Ureter (tissue), 1 donor: ENCODE measurements at regions not wholly inside any gene's neighbourhood (a gene's known extent, or its start where the extent isn't known, plus 50 kb on each side); places are given as distances from the start of the nearest gene placed in this dataset.

ENCODE experiments used
- DNase-seq: peaks from one replicate; pipeline ENCODE4 v3.0.0-alpha.2; 2020; ENCODE audit warnings: low spot score
- donor health status: DM: yes; HTN: yes; CAD: no.

- no peak for DNase-seq
These were observed 192.5 kb upstream of the ECI2 start for GRCh38 chr6:4327841-4328240.

- no peak for DNase-seq
These were observed 189.4 kb upstream of the ECI2 start for GRCh38 chr6:4324746-4325145.

DNA sequence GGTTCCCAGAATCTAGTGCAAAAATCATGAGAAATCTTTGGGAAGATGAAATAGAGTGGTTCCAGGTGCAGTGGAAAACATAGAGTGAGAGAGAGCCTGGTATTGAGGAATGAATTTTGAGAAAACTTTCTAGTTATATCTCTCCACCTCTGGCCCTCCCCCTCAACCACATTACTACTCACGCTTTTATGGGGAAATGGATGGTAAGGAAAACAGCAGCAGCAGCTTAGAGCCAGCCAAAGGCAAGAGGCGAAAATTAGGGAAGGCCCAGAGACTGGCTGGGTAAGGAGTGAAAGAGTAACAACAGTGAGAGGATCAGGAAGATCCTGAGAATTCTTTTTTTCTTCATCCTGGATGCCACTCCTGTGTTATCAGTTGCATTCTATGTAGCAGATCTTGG, 187.9 kb upstream of the ECI2 start:
- no peak for DNase-seq

GRCh38 chr6:4322846-4323309, 187.5 kb upstream of the ECI2 start:
- DNase-seq: no peak

DNA sequence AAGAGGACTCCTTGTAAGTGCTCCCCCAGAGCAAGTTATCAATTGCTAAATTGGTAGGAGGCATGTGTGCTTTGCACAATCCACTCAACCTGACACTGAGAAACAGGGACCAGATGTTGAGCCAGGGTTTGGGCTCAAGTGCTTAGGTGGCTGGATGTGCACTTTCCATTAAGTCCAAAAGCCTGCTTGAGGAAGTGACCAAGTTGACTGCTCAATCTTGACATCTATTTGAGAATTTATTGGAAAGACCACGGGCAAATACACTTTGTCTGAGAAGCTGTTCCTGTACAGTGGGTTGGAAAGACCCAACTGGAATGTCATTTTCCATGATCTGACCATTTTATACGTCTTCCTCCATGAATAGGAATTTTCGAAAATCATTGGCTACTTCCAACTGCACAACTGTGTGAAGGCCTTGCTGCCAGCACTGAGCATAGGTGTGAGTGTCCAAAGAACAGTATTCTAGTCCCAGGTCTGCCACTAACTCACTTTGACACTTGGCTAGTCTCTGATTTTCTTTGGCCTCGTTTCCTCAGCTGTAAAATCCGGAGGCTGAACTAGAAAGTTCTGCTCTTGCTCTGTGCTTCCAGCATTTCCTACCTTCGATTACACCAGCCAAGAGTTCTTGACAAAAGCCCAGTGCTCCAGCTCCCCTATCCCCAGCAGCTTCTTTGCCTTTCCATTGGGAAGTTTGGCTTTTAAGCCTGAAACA, 186.9 kb upstream of the ECI2 start:
- DNase-seq: no peak

DNA sequence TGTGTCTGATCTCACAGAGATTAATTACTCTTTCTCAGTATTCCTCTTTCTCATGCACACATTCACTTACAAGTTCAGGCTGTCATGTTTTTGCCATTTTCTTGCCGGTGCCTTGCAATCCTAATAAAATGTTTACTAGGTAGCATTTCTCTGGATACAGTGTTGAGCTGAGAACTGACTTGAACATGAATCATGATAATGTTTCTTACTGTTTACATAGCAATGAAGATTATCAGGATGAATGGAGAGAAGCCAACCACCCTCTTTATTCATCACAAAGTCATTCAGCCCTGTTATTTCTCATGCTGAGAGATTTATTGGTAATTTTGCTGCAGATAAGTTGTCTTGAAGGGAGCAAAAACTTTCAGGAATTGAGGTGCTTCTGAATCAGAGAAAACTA, 185.5 kb upstream of the ECI2 start:
- DNase-seq: no peak

- DNase-seq: no peak
These were observed 184.8 kb upstream of the ECI2 start for GRCh38 chr6:4319981-4320683.

DNA sequence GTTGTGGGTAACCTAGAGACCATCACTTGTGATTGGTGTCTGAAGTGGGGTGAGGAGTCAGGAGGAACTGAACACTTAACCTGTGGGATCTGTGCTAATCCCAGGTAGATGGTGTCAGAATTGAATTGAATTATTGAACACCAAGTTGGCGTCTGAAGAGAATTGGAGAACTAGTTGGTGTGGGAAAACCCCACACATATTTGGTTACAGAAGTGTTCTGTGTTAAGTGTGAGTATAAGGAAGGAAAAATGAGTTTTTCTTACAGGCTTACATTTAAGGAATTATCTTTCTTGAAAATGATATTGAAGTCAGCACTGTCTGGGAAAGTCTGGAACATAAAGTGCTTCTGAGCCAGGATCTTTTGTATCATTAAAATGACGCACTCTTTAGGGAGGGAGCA, 182.9 kb upstream of the ECI2 start:
- no peak for DNase-seq

- peak; percentile 67 for DNase-seq
These were observed 181.6 kb upstream of the ECI2 start for GRCh38 chr6:4316867-4317400.

DNA sequence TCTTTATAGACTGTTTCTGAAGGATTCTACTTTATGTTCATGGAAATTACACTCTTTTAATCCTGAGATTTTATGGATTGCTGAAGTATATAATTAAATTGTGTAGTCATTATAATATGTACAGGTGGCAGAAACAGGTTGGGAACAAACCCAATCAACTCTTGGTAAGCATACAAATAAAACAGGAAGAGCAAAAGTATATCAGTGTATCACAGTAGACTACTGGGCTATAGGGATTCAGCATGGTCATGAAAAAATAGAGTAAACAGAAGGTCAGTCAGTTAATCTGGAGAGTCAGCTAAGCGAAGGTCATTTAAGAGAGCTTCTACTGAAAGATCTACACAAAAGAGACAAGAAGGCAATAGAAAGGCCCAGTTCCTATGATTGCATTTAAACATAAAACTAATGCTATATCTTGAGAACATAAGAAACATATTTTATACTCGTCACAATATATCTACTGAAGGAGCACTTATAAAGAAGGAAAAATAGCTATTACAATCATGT, 178.9 kb upstream of the ECI2 start:
- DNase-seq: no peak

DNA sequence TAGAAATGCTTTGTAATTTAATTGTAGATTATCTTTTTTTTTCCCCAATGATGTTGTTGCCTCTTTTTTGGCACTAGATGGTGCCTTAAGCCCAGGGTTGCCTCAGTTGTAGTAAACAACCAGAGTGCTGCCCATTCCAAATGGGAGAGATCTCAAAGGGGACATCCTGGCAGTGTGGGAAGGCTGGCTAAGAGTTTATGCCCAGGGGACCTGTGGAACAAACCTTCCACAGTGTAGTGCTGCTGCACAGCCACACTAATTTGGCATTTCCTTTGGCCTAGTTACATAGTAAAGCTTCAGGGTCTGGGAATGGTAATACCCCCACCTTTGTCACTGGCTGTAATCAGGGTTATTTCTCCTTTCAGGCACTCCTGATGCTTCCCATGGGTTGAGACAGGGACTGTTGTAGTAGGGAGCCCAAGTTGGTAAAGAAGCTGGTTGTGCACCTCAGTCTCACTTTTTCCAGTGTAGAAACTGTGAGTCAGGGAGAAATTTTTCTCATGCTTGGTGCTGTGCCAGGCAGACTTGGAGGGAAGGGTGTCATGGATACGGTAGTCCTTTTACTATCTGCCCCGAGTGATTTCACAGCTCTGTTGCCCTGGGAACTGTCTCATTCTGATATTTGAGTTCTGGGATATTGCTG, 177.8 kb upstream of the ECI2 start:
- no peak for DNase-seq

DNA sequence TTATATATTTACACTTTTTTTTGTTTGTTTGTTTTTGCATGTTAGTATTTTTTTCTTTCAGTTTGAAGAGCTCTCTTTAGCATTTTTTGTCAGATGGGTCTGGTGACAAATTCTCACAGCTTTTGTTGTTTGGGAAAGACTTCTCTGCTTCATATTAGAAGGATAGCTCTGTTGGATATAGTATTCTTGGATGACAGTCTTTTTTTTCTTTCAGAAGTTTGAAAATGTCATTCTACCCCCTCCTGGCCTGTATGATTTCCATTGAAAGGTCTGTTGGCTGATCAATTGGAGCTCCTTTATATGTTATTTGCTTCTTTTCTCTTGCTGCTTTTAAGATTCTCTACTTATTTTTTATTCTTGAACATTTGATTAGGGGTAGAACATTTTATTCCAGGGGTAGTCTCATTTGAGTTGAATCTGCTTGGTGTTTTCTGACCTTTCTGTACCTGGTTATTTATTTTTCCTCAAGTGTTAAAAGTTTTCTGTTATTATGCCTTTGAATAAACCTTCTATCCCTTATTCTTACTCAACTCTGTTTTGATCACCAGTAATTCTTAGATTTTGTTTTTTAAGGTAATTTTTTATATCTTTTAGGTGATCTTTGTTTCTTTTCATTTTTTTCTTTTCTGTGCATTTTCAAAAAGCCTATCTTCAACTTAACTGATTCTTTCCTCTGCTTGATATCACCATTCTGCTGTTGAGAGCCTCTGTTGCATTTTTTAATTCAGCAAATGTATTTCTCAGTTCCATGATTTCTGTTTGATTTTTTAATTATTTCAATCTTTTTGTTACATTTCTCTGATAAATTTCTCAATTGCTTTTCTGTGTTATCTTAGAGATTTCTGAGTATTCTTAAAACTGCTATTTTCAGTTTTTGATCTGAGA, 176.8 kb upstream of the ECI2 start:
- DNase-seq: no peak

DNA sequence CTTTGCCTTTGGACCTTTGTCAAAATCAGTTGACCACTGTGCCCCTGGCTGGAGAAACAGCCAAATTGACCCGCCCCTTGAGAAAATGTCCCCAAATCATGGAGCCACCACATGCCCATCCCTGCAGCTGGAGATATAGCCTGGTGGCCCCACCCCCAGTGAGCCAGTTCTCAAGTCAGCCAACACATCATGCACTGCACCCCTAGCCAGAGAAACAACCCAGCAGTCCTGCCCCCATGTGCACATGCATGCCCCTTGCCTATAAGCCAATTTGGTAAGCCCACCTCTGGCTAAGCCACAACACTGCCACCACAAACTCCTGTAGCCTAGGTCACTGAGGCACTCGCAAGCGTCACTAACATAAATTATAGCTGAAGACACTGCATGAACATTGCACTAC, 174.2 kb upstream of the ECI2 start:
- no peak for DNase-seq

DNA sequence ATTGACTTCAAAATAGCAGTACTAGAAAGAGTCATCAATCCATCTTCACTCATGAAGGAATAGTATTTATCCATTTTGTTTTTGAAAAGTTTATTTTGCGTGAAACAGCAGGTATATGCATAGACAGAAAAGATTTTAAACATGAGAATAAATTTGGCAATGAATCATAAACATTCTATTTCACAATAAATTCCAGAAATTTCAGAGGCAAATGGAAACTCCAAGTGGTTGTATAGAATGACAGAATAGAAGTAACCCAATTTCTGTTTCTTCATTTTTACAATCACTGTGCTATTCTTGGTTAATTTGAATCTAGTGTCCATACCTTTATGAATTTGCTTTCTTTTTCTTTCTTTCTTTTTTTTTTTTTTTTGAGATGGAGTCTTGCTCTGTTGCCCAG, 173.0 kb upstream of the ECI2 start:
- no peak for DNase-seq

DNA sequence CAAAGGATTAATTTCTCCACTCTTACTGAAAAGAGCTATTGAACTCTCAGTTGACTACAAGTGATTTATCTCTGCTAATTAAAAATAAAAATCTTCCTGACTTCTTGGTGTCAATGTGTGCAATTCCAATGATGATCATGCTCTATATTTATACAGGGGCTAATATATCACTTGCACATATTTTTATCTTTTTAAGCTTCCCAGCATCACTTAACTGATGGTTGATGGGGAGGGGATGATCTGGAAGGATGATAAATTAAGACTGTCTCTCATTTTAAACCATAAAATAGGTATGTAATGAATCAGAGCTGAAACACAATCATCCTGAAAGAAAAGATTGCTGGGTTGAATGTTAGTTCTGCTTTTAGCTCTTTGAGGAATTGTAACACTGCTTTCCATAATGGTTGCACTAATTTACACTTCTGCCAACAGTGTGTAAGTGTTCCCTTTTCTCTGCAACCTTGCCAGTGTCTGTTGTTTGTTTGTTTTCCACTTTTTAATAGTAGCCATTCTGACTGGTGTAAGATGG, 169.6 kb upstream of the ECI2 start:
- DNase-seq: no peak

GRCh38 chr6:4303638-4304037, 168.3 kb upstream of the ECI2 start:
- no peak for DNase-seq

DNA sequence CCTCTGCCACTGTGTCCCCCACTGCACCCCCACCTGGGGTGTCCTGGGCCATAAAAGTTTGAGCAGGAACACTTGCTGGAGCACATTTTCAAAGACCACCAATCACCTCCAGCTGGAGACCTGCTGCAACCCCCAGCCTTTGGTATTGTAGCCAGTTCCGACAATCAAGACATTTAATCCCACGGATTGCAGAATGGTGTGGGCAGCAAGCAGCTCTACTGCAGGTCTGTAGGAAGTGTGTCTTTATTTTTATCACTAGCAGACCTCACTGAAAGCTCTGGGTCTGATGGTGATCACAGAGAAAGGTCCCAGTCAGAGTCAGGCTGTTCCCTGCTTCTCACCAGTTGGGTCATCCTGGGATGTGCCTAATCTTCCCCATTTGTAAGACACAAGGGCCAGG, 167.1 kb upstream of the ECI2 start:
- DNase-seq: no peak

GRCh38 chr6:4301871-4302270, 166.5 kb upstream of the ECI2 start:
- no peak for DNase-seq

GRCh38 chr6:4300917-4301316, 165.5 kb upstream of the ECI2 start:
- DNase-seq: no peak

DNA sequence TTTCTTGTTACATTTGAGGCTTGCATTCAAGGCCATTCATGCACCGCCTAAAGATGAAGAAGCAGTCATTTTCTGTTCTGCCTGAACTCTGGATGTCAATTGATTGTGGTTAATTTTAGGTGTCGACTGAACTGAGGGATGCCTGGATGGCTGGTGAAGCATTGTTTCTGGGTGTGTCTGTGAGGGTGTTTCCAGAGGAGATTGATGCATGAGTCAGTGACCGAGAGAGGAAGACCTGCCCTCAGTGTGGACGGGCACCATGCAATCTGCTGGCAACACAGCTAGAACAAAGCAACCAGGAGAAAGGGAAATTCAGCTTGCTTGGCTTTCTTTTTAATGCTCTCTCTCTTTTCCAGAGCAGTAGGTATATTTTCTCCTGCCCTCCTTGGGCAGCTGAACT, 164.1 kb upstream of the ECI2 start:
- DNase-seq: no peak

GRCh38 chr6:4297348-4297747, 162.0 kb upstream of the ECI2 start:
- DNase-seq: no peak
